GM21423 (cell line): ENCODE measurements at regions not wholly inside any gene's neighbourhood (a gene's known extent, or its start where the extent isn't known, plus 50 kb on each side); places are given as distances from the start of the nearest gene placed in this dataset.

Source experiments
- ATAC-seq: cut with Tn5 transposase; IDR thresholded peaks from one replicate; pipeline ENCODE4 v1.9.1; 2021; ENCODE audit warnings: mild to moderate bottlenecking, moderate library complexity; ENCODE audit not compliant: unreplicated experiment

- no peak for ATAC-seq
These were observed 350.1 kb downstream of the CBLN2 start for GRCh38 chr18:72194072-72194471.

GRCh38 chr18:72187956-72188355, 356.2 kb downstream of the CBLN2 start:
- no peak for ATAC-seq

GRCh38 chr18:72181241-72181764, 362.8 kb downstream of the CBLN2 start:
- peak; percentile 87 for ATAC-seq

GRCh38 chr18:72180689-72181088, 363.5 kb downstream of the CBLN2 start:
- peak; percentile 6 for ATAC-seq

GRCh38 chr18:72174972-72175649, 369.0 kb downstream of the CBLN2 start:
- ATAC-seq: no peak

- no peak for ATAC-seq
These were observed 372.5 kb downstream of the CBLN2 start for GRCh38 chr18:72171596-72171995.

- no peak for ATAC-seq
These were observed 382.5 kb downstream of the CBLN2 start for GRCh38 chr18:72161691-72162090.

- no peak for ATAC-seq
These were observed 383.4 kb downstream of the CBLN2 start for GRCh38 chr18:72160510-72161445.

- ATAC-seq: no peak
These were observed 388.8 kb downstream of the CBLN2 start for GRCh38 chr18:72155327-72155726.

GRCh38 chr18:72154926-72155325, 389.2 kb downstream of the CBLN2 start:
- no peak for ATAC-seq

GRCh38 chr18:72152935-72153334, 391.2 kb downstream of the CBLN2 start:
- no peak for ATAC-seq

GRCh38 chr18:72147830-72148229, 396.3 kb downstream of the CBLN2 start:
- ATAC-seq: no peak

GRCh38 chr18:72140007-72140406, 404.1 kb downstream of the CBLN2 start:
- no peak for ATAC-seq

GRCh38 chr18:72128649-72129048, 415.5 kb downstream of the CBLN2 start:
- no peak for ATAC-seq

GRCh38 chr18:72122103-72122502, 422.0 kb downstream of the CBLN2 start:
- ATAC-seq: no peak

GRCh38 chr18:72119082-72119481, 425.1 kb downstream of the CBLN2 start:
- ATAC-seq: no peak

GRCh38 chr18:72114801-72115594, 429.1 kb downstream of the CBLN2 start:
- no peak for ATAC-seq

- ATAC-seq: no peak
These were observed 436.3 kb downstream of the CBLN2 start for GRCh38 chr18:72107647-72108383.

- ATAC-seq: no peak
These were observed 439.3 kb downstream of the CBLN2 start for GRCh38 chr18:72104851-72105250.

- no peak for ATAC-seq
These were observed 441.7 kb downstream of the CBLN2 start for GRCh38 chr18:72102412-72102811.
